Osteocyte (in vitro differentiated cells): ENCODE measurements at regions not wholly inside any gene's neighbourhood (a gene's known extent, or its start where the extent isn't known, plus 50 kb on each side); places are given as distances from the start of the nearest gene placed in this dataset.

Experiments used
- DNase-seq: peaks from one replicate; pipeline ENCODE4 v3.0.0; 2021; ENCODE audit warnings: mixed read lengths; ENCODE audit not compliant: unreplicated experiment; ENCODE audit errors: extremely low spot score
- H3K27ac Mint-ChIP-seq: one replicate; pipeline ENCODE4 v1.8.0; 2021; ENCODE audit warnings: mild to moderate bottlenecking, mixed read lengths; ENCODE audit not compliant: unreplicated experiment
- H3K27me3 Mint-ChIP-seq: one replicate; pipeline ENCODE4 v1.8.0; 2021; ENCODE audit warnings: mixed read lengths; ENCODE audit not compliant: unreplicated experiment
- H3K36me3 Mint-ChIP-seq: one replicate; pipeline ENCODE4 v1.8.0; 2021; ENCODE audit warnings: mixed read lengths; ENCODE audit not compliant: unreplicated experiment
- H3K4me1 Mint-ChIP-seq: one replicate; pipeline ENCODE4 v1.8.0; 2021; ENCODE audit warnings: mixed read lengths; ENCODE audit not compliant: unreplicated experiment
- H3K4me3 Mint-ChIP-seq: one replicate; pipeline ENCODE4 v1.8.0; 2021; ENCODE audit warnings: mild to moderate bottlenecking, moderate library complexity, mixed read lengths; ENCODE audit not compliant: unreplicated experiment
- H3K9me3 Mint-ChIP-seq: one replicate; pipeline ENCODE4 v1.8.0; 2021; ENCODE audit warnings: mixed read lengths; ENCODE audit not compliant: unreplicated experiment
- TF ChIP-seq, protein P1 (sequence below): fragments of 200-600 bp; sonication (generic); IDR thresholded peaks from 2 replicates; pipeline ENCODE4 v1.5.0; 2021; ENCODE audit warnings: antibody characterized with exemption, mild to moderate bottlenecking, moderate library complexity

DNA sequence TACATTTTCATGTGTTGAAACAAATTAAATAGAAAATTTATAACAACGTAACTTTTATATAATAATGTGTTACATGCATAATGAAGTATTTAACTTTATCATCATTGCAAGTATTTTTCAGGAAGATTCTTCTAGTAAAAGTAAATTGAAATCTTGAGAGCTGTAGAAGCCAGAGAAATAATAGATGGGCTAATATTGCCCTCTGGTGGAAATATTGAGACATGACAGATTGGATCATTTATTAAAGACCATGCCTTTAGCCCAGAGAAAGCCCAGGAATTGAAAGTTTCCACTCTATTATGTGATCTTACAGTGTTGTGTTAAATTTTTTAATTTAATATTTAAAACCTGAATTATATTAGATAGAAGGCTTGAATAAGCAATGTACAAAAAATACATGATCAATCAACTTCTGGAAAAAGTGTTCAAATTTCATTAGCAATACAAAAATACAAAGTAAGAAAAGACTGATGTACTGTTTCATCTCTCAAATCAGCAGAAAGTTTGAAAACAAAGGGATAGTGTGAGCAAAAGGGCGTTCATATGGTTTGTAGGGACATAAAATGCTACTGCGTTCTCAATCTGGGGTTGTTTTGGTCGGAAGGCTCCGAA lies 52.7 kb upstream of the SPTSSB start:
- Mint-ChIP-seq H3K4me1 (peaks cover 17% of the 10 kb centered on the region), H3K4me3 (no peak overlapping the region)
- no peak for DNase-seq

DNA sequence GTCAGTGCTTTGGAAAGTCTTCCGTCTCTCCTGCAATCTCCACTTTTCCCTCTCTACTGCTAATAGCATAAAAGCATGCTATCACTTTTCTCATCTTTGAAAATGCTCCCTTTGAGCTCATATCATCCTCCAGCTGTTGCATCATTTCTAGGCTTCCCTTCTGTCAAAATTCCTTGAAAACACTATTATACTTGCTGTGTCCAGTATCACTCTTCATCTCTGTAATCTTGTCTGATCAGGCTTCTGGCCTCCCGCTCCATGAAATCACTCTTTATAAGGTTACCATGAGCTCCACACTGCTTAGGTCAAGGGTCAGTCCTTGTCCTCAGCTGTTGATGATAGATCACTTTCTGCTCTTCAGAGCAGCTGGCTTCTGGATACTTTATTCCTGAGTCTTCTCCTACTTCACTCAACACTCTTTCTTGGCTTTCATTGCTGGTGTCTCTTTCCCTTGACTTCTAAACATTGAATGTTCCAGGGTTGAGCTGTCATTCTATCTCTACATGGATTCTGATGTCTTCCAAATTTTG lies 50.9 kb upstream of the SPTSSB start:
- TF ChIP-seq, protein P1, sequence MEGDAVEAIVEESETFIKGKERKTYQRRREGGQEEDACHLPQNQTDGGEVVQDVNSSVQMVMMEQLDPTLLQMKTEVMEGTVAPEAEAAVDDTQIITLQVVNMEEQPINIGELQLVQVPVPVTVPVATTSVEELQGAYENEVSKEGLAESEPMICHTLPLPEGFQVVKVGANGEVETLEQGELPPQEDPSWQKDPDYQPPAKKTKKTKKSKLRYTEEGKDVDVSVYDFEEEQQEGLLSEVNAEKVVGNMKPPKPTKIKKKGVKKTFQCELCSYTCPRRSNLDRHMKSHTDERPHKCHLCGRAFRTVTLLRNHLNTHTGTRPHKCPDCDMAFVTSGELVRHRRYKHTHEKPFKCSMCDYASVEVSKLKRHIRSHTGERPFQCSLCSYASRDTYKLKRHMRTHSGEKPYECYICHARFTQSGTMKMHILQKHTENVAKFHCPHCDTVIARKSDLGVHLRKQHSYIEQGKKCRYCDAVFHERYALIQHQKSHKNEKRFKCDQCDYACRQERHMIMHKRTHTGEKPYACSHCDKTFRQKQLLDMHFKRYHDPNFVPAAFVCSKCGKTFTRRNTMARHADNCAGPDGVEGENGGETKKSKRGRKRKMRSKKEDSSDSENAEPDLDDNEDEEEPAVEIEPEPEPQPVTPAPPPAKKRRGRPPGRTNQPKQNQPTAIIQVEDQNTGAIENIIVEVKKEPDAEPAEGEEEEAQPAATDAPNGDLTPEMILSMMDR = no peak
- H3K27ac Mint-ChIP-seq = no peak overlapping the region
- no peaks in the 10 kb centered on the region for H3K9me3 Mint-ChIP-seq
- H3K36me3 Mint-ChIP-seq = no peaks in the 10 kb centered on the region
- H3K4me3 Mint-ChIP-seq = no peak overlapping the region
- no peak for DNase-seq
- no peaks in the 10 kb centered on the region for H3K27me3 Mint-ChIP-seq
- peaks cover 17% of the 10 kb centered on the region for H3K4me1 Mint-ChIP-seq

More for the DNA sequence above, 52.7 kb upstream of the SPTSSB start:
- no peaks in the 10 kb centered on the region for H3K36me3 Mint-ChIP-seq
- TF ChIP-seq, protein P1 = peak; percentile 71
- H3K27ac Mint-ChIP-seq = no peak overlapping the region
- no peaks in the 10 kb centered on the region for H3K9me3 Mint-ChIP-seq
- no peaks in the 10 kb centered on the region for H3K27me3 Mint-ChIP-seq
